ENCODE measurements at regions not wholly inside any gene's neighbourhood (a gene's known extent, or its start where the extent isn't known, plus 50 kb on each side); places are given as distances from the start of the nearest gene placed in this dataset.

GRCh38 chr7:68319061-68319460 is 1279.2 kb upstream of the AUTS2 start:
- Mint-ChIP-seq H3K27ac (ENCODE audit: unreplicated experiment) (no peak overlapping the region), H3K9me3 (ENCODE audit: unreplicated experiment) (peaks cover 6% of the 10 kb centered on the region), H3K4me1 (ENCODE audit: low read depth, unreplicated experiment) (no peaks in the 10 kb centered on the region), H3K27me3 (ENCODE audit: low read depth, unreplicated experiment) (no peaks in the 10 kb centered on the region), H3K36me3 (ENCODE audit: low read depth, unreplicated experiment) (no peaks in the 10 kb centered on the region), H3K4me3 (ENCODE audit: unreplicated experiment) (no peak overlapping the region)
- Histone ChIP-seq H3K36me3 (ENCODE audit: insufficient read depth, low read length) (no peaks in the 10 kb centered on the region), H3K79me2 (ENCODE audit: insufficient read depth, low read length) (no peaks in the 10 kb centered on the region), H4K20me1 (ENCODE audit: insufficient read depth, low read length) (no peaks in the 10 kb centered on the region), H3K27ac (ENCODE audit: low read depth, low read length) (no peak overlapping the region), H3K9me3 (ENCODE audit: insufficient read depth, low read depth, low read length) (no peaks in the 10 kb centered on the region), H2AFZ (ENCODE audit: low read depth, low read length) (no peak overlapping the region), H3K4me2 (ENCODE audit: low read length) (no peak overlapping the region), H3K9ac (ENCODE audit: low read length) (no peak overlapping the region), H3K4me3 (ENCODE audit: insufficient read depth, low read depth, low read length) (no peak overlapping the region), H3K4me1 (ENCODE audit: insufficient read depth, low read length) (peaks cover 10% of the 10 kb centered on the region), H3K27me3 (ENCODE audit: insufficient read depth, low read length) (no peaks in the 10 kb centered on the region)
- DNase-seq (ENCODE audit: low read depth): no peak
- no peak for FAIRE-seq
- TF ChIP-seq EZH2 (IDR thresholded peaks at IDR 0.05; ENCODE audit: insufficient read depth, low read length) (no peak), CTCF (IDR thresholded peaks at IDR 0.05; ENCODE audit: insufficient read depth, low read depth, low read length) (no peak)

- no peaks in the 10 kb centered on the region for H3K36me3 Mint-ChIP-seq (ENCODE audit: low read depth, unreplicated experiment)
- Histone ChIP-seq H3K79me2 (ENCODE audit: insufficient read depth, low read length) (no peaks in the 10 kb centered on the region), H4K20me1 (ENCODE audit: insufficient read depth, low read length) (no peaks in the 10 kb centered on the region), H3K4me2 (ENCODE audit: low read length) (peak overlapping the region; percentile 57), H3K4me1 (ENCODE audit: insufficient read depth, low read length) (peaks cover 10% of the 10 kb centered on the region), H3K27me3 (ENCODE audit: insufficient read depth, low read length) (no peaks in the 10 kb centered on the region), H3K4me3 (ENCODE audit: insufficient read depth, low read depth, low read length) (no peak overlapping the region), H3K9ac (ENCODE audit: low read length) (no peak overlapping the region), H3K27ac (ENCODE audit: low read depth, low read length) (no peak overlapping the region), H3K36me3 (ENCODE audit: insufficient read depth, low read length) (no peaks in the 10 kb centered on the region), H2AFZ (ENCODE audit: low read depth, low read length) (no peak overlapping the region), H3K9me3 (ENCODE audit: insufficient read depth, low read depth, low read length) (no peaks in the 10 kb centered on the region)
- peaks cover 6% of the 10 kb centered on the region for H3K9me3 Mint-ChIP-seq (ENCODE audit: unreplicated experiment)
- no peak overlapping the region for H3K27ac Mint-ChIP-seq (ENCODE audit: unreplicated experiment)
- TF ChIP-seq CTCF (IDR thresholded peaks at IDR 0.05; ENCODE audit: insufficient read depth, low read depth, low read length) (no peak), EZH2 (IDR thresholded peaks at IDR 0.05; ENCODE audit: insufficient read depth, low read length) (no peak)
- DNase-seq (ENCODE audit: low read depth): peak; percentile 29
- FAIRE-seq: no peak
- no peaks in the 10 kb centered on the region for H3K27me3 Mint-ChIP-seq (ENCODE audit: low read depth, unreplicated experiment)
- no peaks in the 10 kb centered on the region for H3K4me1 Mint-ChIP-seq (ENCODE audit: low read depth, unreplicated experiment)
- no peak overlapping the region for H3K4me3 Mint-ChIP-seq (ENCODE audit: unreplicated experiment)
Observed at GRCh38 chr7:68321076-68321639, 1277.1 kb upstream of the AUTS2 start.

- no peaks in the 10 kb centered on the region for H3K27me3 Mint-ChIP-seq (ENCODE audit: low read depth, unreplicated experiment)
- no peak overlapping the region for H3K27ac Mint-ChIP-seq (ENCODE audit: unreplicated experiment)
- Histone ChIP-seq H3K4me1 (ENCODE audit: insufficient read depth, low read length) (peaks cover 10% of the 10 kb centered on the region), H3K9ac (ENCODE audit: low read length) (no peak overlapping the region), H4K20me1 (ENCODE audit: insufficient read depth, low read length) (no peaks in the 10 kb centered on the region), H3K27me3 (ENCODE audit: insufficient read depth, low read length) (no peaks in the 10 kb centered on the region), H2AFZ (ENCODE audit: low read depth, low read length) (no peak overlapping the region), H3K36me3 (ENCODE audit: insufficient read depth, low read length) (no peaks in the 10 kb centered on the region), H3K4me3 (ENCODE audit: insufficient read depth, low read depth, low read length) (no peak overlapping the region), H3K79me2 (ENCODE audit: insufficient read depth, low read length) (no peaks in the 10 kb centered on the region), H3K4me2 (ENCODE audit: low read length) (no peak overlapping the region), H3K9me3 (ENCODE audit: insufficient read depth, low read depth, low read length) (no peaks in the 10 kb centered on the region), H3K27ac (ENCODE audit: low read depth, low read length) (no peak overlapping the region)
- H3K4me3 Mint-ChIP-seq (ENCODE audit: unreplicated experiment): no peak overlapping the region
- DNase-seq (ENCODE audit: low read depth) (peak; percentile 23), FAIRE-seq (no peak)
- peaks cover 6% of the 10 kb centered on the region for H3K9me3 Mint-ChIP-seq (ENCODE audit: unreplicated experiment)
- H3K4me1 Mint-ChIP-seq (ENCODE audit: low read depth, unreplicated experiment): no peaks in the 10 kb centered on the region
- TF ChIP-seq CTCF (IDR thresholded peaks at IDR 0.05; ENCODE audit: insufficient read depth, low read depth, low read length) (no peak), EZH2 (IDR thresholded peaks at IDR 0.05; ENCODE audit: insufficient read depth, low read length) (no peak)
- H3K36me3 Mint-ChIP-seq (ENCODE audit: low read depth, unreplicated experiment): no peaks in the 10 kb centered on the region
Observed at GRCh38 chr7:68321776-68322496, 1276.3 kb upstream of the AUTS2 start.

Data from astrocyte (in vitro differentiated cells and primary cell).